Esophagus muscularis mucosa (tissue), 3 donors: ENCODE measurements at regions not wholly inside any gene's neighbourhood (a gene's known extent, or its start where the extent isn't known, plus 50 kb on each side); places are given as distances from the start of the nearest gene placed in this dataset.

Experiments
- EP300 ChIP-seq: sonication (generic); formaldehyde crosslinking; IDR thresholded peaks from one replicate; pipeline ENCODE4 v1.6.1; 2017; ENCODE audit warnings: antibody characterized with exemption
- TF ChIP-seq, protein P1 (sequence below), 3 experiments: fragments of 200-600 bp in 2 of 3; fragments of 450-650 bp in 1 of 3; sonication (generic) in 2 of 3; IDR thresholded peaks; one replicate each; pipeline ENCODE4 v1.5.1; 2017 to 2019; ENCODE audit warnings: antibody characterized with exemption in 3 of 3, mild to moderate bottlenecking in 2 of 3, moderate library complexity in 1 of 3

DNA sequence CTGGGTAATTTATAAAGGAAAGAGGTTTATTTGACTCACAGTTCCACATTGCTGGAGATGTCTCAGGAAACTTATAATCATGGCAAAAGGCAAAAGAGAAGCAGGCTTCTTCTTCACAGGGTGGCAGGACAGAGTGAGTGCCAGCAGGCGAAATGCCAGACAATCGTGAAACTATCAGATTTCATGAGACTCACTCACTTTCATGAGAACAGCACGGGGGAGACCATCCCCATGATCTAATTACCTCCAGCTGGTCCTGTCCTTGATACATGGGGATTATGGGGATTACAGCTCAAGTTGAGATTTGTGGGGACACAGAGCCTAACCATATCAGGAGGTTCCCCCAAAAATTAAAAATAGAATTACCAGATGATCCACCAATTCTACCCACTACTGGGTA, 675.5 kb upstream of the SLC8A1 start:
- TF ChIP-seq, protein P1, sequence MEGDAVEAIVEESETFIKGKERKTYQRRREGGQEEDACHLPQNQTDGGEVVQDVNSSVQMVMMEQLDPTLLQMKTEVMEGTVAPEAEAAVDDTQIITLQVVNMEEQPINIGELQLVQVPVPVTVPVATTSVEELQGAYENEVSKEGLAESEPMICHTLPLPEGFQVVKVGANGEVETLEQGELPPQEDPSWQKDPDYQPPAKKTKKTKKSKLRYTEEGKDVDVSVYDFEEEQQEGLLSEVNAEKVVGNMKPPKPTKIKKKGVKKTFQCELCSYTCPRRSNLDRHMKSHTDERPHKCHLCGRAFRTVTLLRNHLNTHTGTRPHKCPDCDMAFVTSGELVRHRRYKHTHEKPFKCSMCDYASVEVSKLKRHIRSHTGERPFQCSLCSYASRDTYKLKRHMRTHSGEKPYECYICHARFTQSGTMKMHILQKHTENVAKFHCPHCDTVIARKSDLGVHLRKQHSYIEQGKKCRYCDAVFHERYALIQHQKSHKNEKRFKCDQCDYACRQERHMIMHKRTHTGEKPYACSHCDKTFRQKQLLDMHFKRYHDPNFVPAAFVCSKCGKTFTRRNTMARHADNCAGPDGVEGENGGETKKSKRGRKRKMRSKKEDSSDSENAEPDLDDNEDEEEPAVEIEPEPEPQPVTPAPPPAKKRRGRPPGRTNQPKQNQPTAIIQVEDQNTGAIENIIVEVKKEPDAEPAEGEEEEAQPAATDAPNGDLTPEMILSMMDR (IDR thresholded peaks at IDR 0.05): no peak
- TF ChIP-seq EP300: no peak
